Muscle layer of duodenum (tissue), 2 donors: ENCODE measurements at regions not wholly inside any gene's neighbourhood (a gene's known extent, or its start where the extent isn't known, plus 50 kb on each side); places are given as distances from the start of the nearest gene placed in this dataset.

Source experiments
- H3K27ac ChIP-seq: one replicate; pipeline ENCODE4 v1.7.0; 2013; ENCODE audit warnings: mild to moderate bottlenecking, low read length
- H3K27me3 ChIP-seq: one replicate; pipeline ENCODE4 v1.7.0; 2013; ENCODE audit warnings: low read depth, mild to moderate bottlenecking, control low read depth, low read length
- H3K36me3 ChIP-seq, 2 donors: one replicate each; pipeline ENCODE4 v1.7.0; 2013; ENCODE audit warnings: low read length in 2 of 2, control low read depth in 1 of 2, mild to moderate bottlenecking in 1 of 2; ENCODE audit not compliant: insufficient read depth in 2 of 2, control insufficient read depth in 1 of 2
- H3K4me1 ChIP-seq, 2 donors: one replicate each; pipeline ENCODE4 v1.7.0; 2013; ENCODE audit warnings: low read length in 2 of 2, mild to moderate bottlenecking in 2 of 2, control low read depth in 1 of 2, moderate library complexity in 1 of 2; ENCODE audit not compliant: insufficient read depth in 2 of 2, control insufficient read depth in 1 of 2
- H3K4me3 ChIP-seq, 2 donors: one replicate each; pipeline ENCODE4 v1.7.0; 2013; ENCODE audit warnings: low read length in 2 of 2, low read depth in 1 of 2, mild to moderate bottlenecking in 1 of 2
- H3K9me3 ChIP-seq, 2 donors: one replicate each; pipeline ENCODE4 v1.7.0; 2013; ENCODE audit warnings: low read length in 2 of 2, control low read depth in 1 of 2, mild to moderate bottlenecking in 1 of 2; ENCODE audit not compliant: control insufficient read depth in 1 of 2
- donor health status: healthy.

DNA sequence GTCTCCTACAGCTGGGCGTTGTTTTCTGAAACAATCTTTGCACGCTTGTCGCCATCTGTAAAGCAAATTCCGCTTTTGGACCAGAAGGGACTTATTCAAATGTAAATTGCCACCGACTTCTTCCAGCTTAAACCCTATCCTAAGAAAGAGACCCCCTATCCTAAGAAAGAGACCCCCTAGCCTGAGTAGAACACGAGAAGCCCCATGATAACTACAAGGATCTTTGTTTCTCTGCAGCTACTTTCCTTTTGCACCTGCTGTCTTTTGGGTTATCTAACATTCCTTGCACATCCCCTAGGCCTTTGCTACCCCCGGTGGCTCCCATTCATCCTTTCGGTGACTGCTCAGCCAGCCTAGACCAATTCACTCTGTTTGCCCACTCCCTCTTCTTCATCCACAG lies 536.0 kb upstream of the PRKX start:
- Histone ChIP-seq H3K36me3 (no peaks in the 10 kb centered on the region), H3K27me3 (no peaks in the 10 kb centered on the region), H3K9me3 (no peaks in the 10 kb centered on the region), H3K27ac (no peak overlapping the region), H3K4me3 (no peak overlapping the region), H3K4me1 (no peaks in the 10 kb centered on the region)

DNA sequence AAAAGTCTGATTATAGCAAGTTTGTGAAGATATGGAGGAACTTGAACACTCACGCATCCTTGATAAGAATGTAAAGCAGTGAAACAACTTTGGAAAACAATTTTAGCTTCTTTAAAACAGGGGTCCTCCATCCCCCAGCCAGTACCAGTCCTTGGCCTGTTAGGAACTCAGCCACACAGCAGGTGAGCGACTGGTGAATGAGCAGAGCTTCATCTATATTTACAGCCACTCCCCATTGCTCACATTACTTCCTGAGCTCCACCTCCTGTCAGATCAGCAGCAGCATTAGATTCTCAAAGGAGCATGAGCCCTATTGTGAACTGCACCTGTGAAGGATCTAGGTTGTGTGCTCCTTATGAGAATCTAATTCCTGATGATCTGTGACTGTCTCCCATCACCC lies 530.3 kb upstream of the PRKX start:
- Histone ChIP-seq H3K4me1 (no peaks in the 10 kb centered on the region), H3K27ac (no peak overlapping the region), H3K36me3 (no peaks in the 10 kb centered on the region), H3K27me3 (no peaks in the 10 kb centered on the region), H3K4me3 (no peak overlapping the region), H3K9me3 (peaks cover 0 to 4% of the 10 kb centered on the region in 2 donors)

GRCh38 chrX:4240541-4241194 lies 527.2 kb upstream of the PRKX start:
- H3K4me3 ChIP-seq = no peak overlapping the region

DNA sequence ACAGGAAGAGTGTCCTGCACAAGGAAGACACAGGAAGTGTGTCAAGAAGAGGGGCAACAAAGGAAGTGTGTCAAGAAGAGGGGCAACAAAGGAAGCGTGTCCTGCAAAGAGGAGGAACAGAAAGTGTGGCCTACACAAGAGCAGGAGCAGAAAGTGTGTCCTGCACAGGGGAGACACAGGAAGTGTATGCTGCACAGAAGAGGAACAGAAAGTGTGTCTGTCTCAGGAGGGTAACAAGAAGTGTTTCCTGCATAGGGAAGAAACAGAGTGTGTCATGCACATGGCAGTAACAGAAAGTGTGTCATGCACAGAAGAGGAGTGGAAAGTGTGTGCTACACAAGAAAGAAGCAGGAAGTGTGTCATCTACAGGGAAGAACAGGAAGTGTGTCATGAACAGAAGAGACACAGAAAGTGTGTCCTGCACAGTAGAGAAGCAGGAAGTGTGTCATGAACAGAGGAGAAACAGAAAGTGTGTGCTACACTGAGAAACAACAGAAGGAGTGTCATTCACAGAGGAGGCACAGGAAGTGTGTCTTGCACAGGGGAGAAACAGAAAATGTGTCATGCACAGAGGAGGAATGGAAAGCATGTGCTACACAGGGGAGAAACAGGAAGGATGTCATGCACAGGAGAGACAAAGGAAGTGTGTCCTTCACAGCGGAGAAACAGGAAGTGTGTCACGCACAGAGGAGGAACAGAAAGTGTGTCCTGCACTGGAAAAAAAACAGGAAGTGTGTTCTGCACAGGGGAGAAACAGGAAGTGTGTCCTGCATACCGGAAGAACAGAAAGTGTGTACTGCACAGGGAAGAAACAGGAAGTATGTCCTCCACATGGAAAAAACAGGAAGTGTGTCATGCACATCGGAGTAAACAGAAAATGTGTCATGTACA lies 526.4 kb upstream of the PRKX start:
- H3K36me3 ChIP-seq = no peaks in the 10 kb centered on the region
- H3K4me3 ChIP-seq = no peak overlapping the region
- peaks cover 0 to 4% of the 10 kb centered on the region in 2 donors for H3K9me3 ChIP-seq
- H3K4me1 ChIP-seq = no peaks in the 10 kb centered on the region
- no peak overlapping the region for H3K27ac ChIP-seq
- no peaks in the 10 kb centered on the region for H3K27me3 ChIP-seq

More at GRCh38 chrX:4240541-4241194, 527.2 kb upstream of the PRKX start:
- Histone ChIP-seq H3K36me3 (no peaks in the 10 kb centered on the region), H3K27me3 (no peaks in the 10 kb centered on the region), H3K4me1 (no peaks in the 10 kb centered on the region), H3K27ac (no peak overlapping the region), H3K9me3 (peaks cover 0 to 4% of the 10 kb centered on the region in 2 donors)

DNA sequence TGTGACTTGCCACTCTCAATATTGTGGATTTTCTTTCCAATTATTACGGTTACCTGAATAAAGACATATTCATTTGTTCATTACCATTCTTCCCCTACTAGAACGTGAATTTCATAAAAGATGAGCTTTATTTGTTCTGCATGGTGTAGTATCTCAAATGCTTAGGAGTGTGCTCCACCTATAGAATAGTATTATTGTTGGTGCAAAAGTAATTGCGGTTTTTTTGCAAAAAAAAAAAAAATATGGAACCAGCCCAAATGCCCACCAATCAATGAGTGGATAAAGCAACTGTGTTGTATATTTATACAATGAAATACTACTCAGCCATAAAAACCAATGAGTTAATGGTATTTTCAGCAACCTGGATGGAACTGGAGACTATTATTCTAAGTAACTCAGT lies 525.5 kb upstream of the PRKX start:
- no peaks in the 10 kb centered on the region for H3K36me3 ChIP-seq
- H3K27ac ChIP-seq = no peak overlapping the region
- no peaks in the 10 kb centered on the region for H3K27me3 ChIP-seq
- H3K9me3 ChIP-seq = peaks cover 0 to 4% of the 10 kb centered on the region in 2 donors
- no peaks in the 10 kb centered on the region for H3K4me1 ChIP-seq
- no peak overlapping the region for H3K4me3 ChIP-seq

DNA sequence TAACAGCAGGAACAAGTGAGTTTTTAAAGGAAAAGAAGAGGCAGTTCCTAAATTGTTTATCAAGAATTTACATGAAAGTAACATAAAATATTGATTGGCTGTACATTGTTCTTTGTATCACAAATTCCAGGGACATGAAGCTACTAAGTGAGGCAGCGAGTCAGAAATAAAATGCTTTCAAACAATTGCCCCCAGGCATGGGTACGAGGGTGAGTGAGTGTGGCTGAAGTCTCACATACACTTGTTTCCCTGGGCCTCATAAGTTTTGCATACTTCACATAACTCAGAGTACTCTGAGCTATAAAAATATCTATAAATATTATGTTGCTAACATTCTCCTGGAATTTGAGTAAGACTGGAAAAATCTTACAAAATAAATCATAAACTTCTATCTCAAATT lies 511.6 kb upstream of the PRKX start:
- Histone ChIP-seq H3K4me1 (no peaks in the 10 kb centered on the region), H3K4me3 (no peak overlapping the region), H3K9me3 (no peaks in the 10 kb centered on the region), H3K27me3 (no peaks in the 10 kb centered on the region), H3K36me3 (no peaks in the 10 kb centered on the region), H3K27ac (no peak overlapping the region)

DNA sequence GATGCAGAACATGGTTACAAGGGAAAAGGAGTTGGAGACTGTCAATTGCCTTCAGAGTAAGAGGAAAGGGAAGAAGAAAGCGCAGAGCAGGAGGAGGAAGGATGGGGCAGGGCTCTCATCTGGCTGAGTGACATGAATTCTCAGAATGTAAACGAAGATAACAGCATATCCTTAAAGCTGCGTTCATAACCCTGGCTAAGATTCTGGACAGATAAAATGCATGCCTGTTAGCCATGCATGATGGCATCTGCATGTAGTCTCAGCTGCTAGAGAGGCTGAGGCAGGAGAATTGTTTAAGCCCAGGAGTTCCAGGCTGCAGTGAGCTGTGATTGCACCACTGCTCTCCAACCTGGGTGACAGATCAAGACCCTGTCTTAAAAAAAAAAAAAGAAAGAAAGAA lies 493.5 kb upstream of the PRKX start:
- Histone ChIP-seq H3K9me3 (no peaks in the 10 kb centered on the region), H3K4me1 (no peaks in the 10 kb centered on the region), H3K27me3 (no peaks in the 10 kb centered on the region), H3K27ac (no peak overlapping the region), H3K36me3 (no peaks in the 10 kb centered on the region), H3K4me3 (no peak overlapping the region)

DNA sequence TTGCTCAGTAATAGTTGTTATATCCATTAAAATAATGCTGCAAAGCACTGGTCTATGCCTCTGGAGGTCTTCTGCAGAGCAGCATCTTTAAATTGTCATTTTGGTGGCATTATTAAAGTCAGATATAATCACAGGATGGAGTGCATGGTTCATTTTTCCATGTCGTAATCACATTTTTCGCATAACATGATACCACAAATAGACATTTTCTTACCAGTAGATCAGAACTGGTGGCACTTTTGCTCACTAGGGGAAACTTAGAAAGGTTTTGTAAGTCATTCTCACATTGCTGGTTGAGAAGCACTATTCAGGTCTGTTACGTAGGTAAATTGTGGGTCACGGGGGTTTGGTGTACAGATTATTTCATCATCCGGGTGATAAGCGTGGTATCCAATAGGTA lies 484.5 kb upstream of the PRKX start:
- Histone ChIP-seq H3K27ac (no peak overlapping the region), H3K9me3 (no peaks in the 10 kb centered on the region), H3K36me3 (no peaks in the 10 kb centered on the region), H3K27me3 (no peaks in the 10 kb centered on the region), H3K4me3 (no peak overlapping the region), H3K4me1 (no peaks in the 10 kb centered on the region)

DNA sequence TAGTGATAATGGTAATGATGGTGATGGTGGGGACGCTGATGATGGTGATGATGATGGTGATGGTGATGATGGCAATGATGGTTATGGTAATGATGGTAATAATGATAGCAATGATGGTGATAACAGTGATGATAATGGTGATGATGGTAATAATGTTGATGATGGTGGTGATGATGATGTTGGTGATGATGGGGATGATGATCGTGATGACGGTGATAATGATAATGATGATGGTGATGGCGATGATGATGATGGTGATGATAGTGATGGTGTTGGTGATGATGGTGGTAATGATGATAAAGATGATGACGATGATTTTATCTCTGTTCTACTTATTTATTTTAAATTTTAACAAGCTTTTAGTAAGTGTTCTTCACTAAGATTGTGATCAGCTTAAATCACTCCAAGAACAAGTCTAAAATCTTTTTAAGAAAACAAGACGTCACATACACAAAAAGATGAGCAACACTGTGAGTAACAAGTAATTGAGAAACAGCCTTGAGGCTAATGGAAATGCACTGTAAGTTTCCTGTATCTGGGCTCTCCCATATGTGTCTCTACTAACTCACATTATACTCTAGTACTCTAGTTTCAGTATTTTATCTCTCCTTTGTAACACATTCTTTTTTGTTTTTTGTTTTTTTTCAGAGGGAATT lies 480.2 kb upstream of the PRKX start:
- H3K4me3 ChIP-seq = no peak overlapping the region
- no peaks in the 10 kb centered on the region for H3K4me1 ChIP-seq
- H3K27ac ChIP-seq = no peak overlapping the region
- no peaks in the 10 kb centered on the region for H3K27me3 ChIP-seq
- no peaks in the 10 kb centered on the region for H3K36me3 ChIP-seq
- no peaks in the 10 kb centered on the region for H3K9me3 ChIP-seq

- no peaks in the 10 kb centered on the region for H3K36me3 ChIP-seq
- no peak overlapping the region for H3K4me3 ChIP-seq
- H3K27me3 ChIP-seq = no peaks in the 10 kb centered on the region
- no peaks in the 10 kb centered on the region for H3K4me1 ChIP-seq
- H3K27ac ChIP-seq = no peak overlapping the region
- H3K9me3 ChIP-seq = no peaks in the 10 kb centered on the region
Measured at GRCh38 chrX:4186331-4186730, 472.9 kb upstream of the PRKX start.

DNA sequence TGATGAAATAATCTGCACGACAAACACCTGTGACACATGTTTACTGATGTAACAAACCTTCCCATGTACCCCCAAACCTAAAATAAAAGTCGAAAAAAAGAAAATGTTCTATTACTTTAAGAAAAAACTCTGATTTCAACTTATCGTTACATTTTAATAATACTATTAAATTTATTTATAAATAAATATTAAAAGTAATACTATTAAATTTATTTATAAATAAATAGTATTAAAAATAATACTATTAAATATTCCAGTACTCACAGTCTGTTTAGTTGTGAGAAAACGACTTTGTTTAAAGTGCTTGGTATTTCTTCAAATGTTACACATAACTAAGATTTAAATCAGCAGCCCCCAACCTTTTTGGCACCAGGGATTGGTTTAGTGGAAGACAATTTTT lies 471.6 kb upstream of the PRKX start:
- no peaks in the 10 kb centered on the region for H3K4me1 ChIP-seq
- no peak overlapping the region for H3K4me3 ChIP-seq
- no peaks in the 10 kb centered on the region for H3K9me3 ChIP-seq
- H3K27me3 ChIP-seq = no peaks in the 10 kb centered on the region
- no peaks in the 10 kb centered on the region for H3K36me3 ChIP-seq
- no peak overlapping the region for H3K27ac ChIP-seq
